G401 (cell line): ENCODE measurements at regions not wholly inside any gene's neighbourhood (a gene's known extent, or its start where the extent isn't known, plus 50 kb on each side); places are given as distances from the start of the nearest gene placed in this dataset.
A peak's percentile ranks its signal among the peaks of the same experiment; 100 is the strongest.
"Not testable (repeated sequence)": the region's sequence is repeated elsewhere in the genome, so short reads cannot be mapped to it uniquely, and the experiment has no call there.

Experiments
- DNase-seq: peaks from one replicate; pipeline ENCODE4 v3.0.0-alpha.2; 2015; ENCODE audit warnings: low spot score
- in situ Hi-C: cut with HindIII; loops from 2 replicates; pipeline ENCODE4 v1.10.0; 2016; ENCODE audit warnings: low sequenced_read_pairs, mixed read lengths

- no peak for DNase-seq
- in situ Hi-C loops, result no loop called here
Observed at GRCh38 chr2:184312970-184313369, 285.4 kb upstream of the ZNF804A start.

DNA sequence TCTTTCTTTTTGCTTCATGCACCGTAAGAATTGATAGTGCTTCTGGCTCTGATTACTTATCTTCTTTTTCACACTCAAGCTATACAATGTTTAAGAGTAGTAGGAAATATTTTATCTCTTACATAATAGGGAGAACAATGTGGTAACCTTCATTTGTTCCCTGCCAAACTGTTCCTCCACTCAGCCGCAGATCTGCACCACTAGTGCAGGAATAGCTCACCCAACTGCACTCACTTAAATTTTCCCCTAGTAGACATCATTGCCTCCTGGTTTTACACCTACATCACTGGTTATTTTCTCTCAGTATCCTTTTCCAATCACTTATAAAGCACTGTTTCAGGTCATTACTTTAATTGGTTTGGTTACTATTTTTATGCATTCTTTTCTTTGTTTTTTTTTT is 283.5 kb upstream of the ZNF804A start:
- DNase-seq, result no peak
- in situ Hi-C loops, result no loop called here

GRCh38 chr2:184316921-184317320 is 281.4 kb upstream of the ZNF804A start:
- DNase-seq, result no peak
- in situ Hi-C loops, result no loop called here

GRCh38 chr2:184322615-184323014 is 275.7 kb upstream of the ZNF804A start:
- in situ Hi-C loops, result no loop called here
- DNase-seq, result no peak

DNA sequence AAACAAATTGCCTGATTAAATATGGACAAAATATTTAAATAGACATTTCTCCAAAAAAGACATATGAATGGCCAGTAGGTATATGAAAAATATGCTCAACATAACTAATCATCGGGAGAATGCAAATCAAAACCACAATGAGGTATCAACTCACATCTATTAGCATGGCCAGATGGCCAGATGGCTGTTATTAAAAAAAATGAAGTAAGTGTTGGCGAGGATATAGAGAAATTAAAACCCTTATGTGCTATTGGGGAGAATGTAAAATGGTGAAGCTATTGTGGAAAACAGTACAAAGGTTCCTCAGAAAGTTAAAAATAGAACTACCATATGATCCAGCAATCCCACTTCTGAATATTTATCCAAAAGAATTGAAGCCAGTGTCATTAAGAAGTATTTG is 272.3 kb upstream of the ZNF804A start:
- DNase-seq, result peak; percentile 88
- in situ Hi-C loops, result no loop called here

DNA sequence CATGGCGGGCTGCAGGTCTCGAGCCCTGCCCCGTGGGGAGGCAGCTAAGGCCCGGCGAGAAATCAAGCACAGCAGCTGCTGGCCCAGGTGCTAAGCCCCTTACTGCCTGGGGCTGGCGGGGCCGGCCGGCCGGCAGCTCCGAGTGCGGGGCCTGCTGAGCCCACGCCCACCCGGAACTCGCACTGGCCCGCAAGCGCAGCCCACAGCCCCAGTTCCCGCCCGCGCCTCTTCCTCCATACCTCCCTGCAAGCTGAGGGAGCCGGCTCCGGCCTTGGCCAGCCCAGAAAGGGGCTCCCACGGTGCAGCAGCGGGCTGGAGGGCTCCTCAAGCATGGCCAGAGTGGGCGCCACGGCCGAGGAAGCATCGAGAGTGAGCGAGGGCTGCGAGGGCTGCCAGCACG is 270.5 kb upstream of the ZNF804A start:
- DNase-seq, in situ Hi-C loops: not testable (repeated sequence)

DNA sequence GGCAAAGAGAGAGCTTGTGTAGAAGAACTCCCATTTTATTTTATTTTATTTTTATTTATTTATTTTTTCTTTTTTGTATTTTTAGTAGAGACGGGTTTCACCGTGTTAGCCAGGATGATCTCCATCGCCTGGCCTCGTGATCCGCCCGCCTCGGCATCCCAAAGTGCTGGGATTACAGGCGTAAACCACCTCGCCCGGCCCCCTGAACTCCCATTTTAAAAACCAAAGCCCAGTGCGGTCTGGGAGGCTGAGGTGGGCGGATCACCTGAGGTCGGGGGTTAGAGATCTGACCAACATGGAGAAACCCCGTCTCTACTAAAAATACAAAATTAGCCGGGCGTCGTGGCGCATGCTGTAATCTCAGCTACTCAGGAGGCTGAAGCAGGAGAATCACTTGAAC is 267.8 kb upstream of the ZNF804A start:
- DNase-seq, in situ Hi-C loops: not testable (repeated sequence)

DNA sequence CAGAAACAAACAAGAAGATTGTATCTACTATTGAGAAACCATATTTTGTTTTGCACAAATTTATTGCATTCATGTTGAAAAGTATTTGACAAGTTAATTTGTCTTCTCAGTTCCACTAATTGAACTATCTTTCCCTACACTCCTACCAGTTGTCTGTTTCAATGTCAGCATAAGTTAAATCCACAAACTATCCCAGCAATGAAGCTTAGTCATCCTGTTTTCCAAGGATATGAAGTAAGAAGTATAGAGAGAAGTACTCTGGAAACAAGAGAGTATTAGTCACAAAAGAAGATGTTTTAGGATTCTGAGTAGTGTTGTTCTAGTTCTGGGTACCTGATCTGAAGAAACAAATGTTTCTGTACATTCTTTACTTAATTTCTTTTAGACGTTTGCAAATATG is 261.6 kb upstream of the ZNF804A start:
- in situ Hi-C loops, result no loop called here
- no peak for DNase-seq

- DNase-seq, result no peak
Observed at GRCh38 chr2:184338771-184339170, 259.6 kb upstream of the ZNF804A start.

GRCh38 chr2:184339966-184340365 is 258.4 kb upstream of the ZNF804A start:
- in situ Hi-C loops, result no loop called here
- DNase-seq, result no peak

More at GRCh38 chr2:184338771-184339170, 259.6 kb upstream of the ZNF804A start:
- in situ Hi-C loops, result no loop called here

GRCh38 chr2:184346338-184346862 is 251.9 kb upstream of the ZNF804A start:
- in situ Hi-C loops, result no loop called here

GRCh38 chr2:184351126-184351525 is 247.2 kb upstream of the ZNF804A start:
- in situ Hi-C loops, result no loop called here
- no peak for DNase-seq

More at GRCh38 chr2:184346338-184346862, 251.9 kb upstream of the ZNF804A start:
- no peak for DNase-seq

GRCh38 chr2:184357033-184357432 is 241.3 kb upstream of the ZNF804A start:
- in situ Hi-C loops, result no loop called here

DNA sequence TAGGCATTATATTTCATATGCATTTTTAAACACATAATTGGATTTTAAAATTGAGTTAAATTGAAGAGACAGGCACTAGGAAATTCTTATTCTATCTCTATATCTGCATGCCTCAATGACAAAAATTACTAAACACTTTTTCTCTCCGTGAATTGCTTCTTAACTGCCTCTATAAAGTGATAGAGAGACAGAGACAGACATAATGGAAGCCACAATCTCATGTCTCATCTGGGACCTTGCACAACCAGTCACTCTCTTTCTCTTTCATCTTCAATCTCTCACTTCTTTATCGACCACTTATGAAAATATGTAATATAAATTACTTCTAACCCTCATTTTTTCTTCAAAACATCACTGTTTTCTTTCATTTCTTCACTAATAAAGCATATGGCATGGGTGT is 238.9 kb upstream of the ZNF804A start:
- no peak for DNase-seq
- in situ Hi-C loops, result no loop called here

More at GRCh38 chr2:184357033-184357432, 241.3 kb upstream of the ZNF804A start:
- DNase-seq, result no peak

DNA sequence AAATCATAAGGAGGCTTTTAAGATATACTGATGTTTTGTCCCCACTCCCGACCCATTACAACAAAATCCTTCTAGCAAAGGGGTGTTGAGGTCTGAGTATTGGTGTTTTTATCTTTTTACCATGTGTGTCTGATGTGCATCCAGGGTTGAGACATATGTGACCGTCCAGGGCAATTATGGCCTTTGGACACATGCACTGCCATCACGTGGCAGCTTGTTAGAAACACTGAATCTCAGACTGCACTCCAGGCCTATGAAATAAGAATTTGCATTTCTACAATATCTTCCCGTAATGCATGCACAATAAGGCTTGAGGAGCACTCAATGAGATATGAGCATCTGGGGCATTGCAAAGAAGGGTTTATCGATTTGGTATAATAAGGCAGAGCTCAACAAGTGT is 235.1 kb upstream of the ZNF804A start:
- peak; percentile 3 for DNase-seq
- in situ Hi-C loops, result no loop called here

- in situ Hi-C loops, result no loop called here
- DNase-seq, result no peak
Observed at GRCh38 chr2:184367211-184367610, 231.1 kb upstream of the ZNF804A start.

DNA sequence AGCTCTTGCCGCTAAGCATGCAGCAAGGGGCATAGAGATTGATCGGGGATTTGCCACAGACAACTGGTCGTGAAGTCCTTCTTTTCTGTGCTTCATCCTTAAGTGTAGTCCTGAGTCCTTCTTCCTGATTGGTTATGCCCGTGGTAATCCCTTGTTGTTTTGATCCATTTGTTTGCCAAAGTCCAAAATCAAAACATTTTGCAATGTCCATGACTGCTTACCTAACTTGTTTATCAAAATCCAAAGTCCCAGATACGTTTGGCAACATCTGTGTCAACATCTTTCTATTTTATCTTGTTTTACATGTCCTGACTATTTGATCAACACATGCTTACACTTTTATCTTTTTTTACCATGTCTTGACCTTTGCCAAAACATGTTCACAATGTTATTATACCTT is 229.0 kb upstream of the ZNF804A start:
- no peak for DNase-seq
- in situ Hi-C loops, result no loop called here

DNA sequence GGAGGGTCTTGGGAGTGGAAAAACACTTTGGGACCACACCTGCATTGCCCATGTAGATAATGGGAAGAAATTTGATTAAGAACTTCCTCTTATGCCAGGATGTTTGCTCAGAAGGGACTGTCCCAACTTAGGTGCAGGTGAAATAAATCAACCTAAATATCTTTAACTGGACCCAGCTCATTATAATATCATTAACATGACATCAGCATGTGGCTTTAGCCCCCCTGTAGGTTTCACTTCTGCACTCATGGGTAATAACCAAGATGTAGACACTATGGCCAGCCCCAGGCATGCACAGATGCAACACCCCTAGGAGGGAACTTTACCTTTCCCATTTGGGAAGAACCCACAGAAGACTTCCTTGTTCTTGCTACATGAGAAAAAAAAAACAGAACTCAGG is 227.4 kb upstream of the ZNF804A start:
- DNase-seq, result no peak
- in situ Hi-C loops, result no loop called here

- DNase-seq, result no peak
- in situ Hi-C loops, result no loop called here
Observed at GRCh38 chr2:184371641-184372040, 226.7 kb upstream of the ZNF804A start.

DNA sequence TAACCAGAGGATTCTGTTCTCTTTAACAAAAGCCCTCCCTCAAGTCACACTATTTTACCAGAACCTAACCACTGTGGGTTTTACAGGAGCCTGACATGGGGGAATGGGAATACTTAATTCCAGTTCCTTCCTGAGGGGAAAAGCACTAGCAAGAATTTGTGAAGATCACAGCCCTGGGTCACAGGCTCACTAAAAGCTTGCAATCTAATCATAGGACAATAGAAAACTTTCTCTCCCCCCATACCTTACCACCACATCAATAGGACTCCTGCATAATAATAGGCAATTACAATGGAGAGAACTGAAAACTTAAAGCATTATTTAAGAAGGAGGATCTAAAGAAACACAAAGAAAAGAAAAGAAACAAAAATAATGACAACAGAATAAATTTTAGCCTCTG is 225.8 kb upstream of the ZNF804A start:
- in situ Hi-C loops, result no loop called here
- no peak for DNase-seq

DNA sequence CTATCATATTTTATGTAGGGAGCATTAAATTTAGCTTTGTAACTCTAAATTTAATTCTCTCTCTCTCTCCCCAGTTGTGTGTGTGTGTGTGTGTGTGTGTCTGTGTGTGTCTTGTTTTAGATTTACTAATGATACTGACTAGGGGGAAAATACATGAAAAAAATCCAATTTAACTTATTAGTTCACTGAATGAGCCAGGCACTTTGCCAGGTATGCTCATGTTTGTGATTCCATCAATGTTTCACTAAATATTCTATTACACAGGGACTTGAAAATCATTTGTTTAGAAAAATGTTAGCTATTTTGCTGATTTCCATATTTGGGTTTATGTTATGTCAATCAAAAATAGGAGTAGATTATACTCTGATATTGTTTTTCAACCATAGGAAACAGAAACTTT is 203.7 kb upstream of the ZNF804A start:
- no peak for DNase-seq
- in situ Hi-C loops, result no loop called here

GRCh38 chr2:184402381-184402780 is 195.9 kb upstream of the ZNF804A start:
- in situ Hi-C loops, result no loop called here

More at GRCh38 chr2:184402381-184402780, 195.9 kb upstream of the ZNF804A start:
- no peak for DNase-seq
